GM10248 (cell line): ENCODE measurements at regions not wholly inside any gene's neighbourhood (a gene's known extent, or its start where the extent isn't known, plus 50 kb on each side); places are given as distances from the start of the nearest gene placed in this dataset.

Source experiments
- CTCF ChIA-PET: fragments of 300-600 bp; sonication (Branson Sonifier 250); formaldehyde crosslinking; extraction: SDS; loops from one replicate; lab custom pipeline; 2021; ENCODE audit warnings: antibody characterized with exemption; lab: Yijun Ruan, JAX
- POLR2A ChIA-PET: fragments of 350-650 bp; sonication (Branson Sonifier 250); formaldehyde crosslinking; extraction: SDS; loops from one replicate; lab custom pipeline; 2020; ENCODE audit warnings: antibody characterized with exemption; lab: Yijun Ruan, JAX
- DNase-seq: peaks from one replicate; pipeline ENCODE4 v3.0.0; 2012; ENCODE audit errors: extremely low spot score
- CTCF ChIP-seq: IDR thresholded peaks from 2 replicates; pipeline ENCODE4 v1.5.1; 2012; ENCODE audit warnings: mild to moderate bottlenecking, low read depth; ENCODE audit errors: extremely low read depth, missing control alignments, control extremely low read depth

- ChIA-PET POLR2A (no interaction called here), CTCF (interaction anchor here (1.1 to 2.8 kb wide), 4 partner anchors 8 to 33 kb away, joined by 3 to 8 read pairs (median 4); no protein-coding TSS in a partner anchor)
- no peak for TF ChIP-seq CTCF
- DNase-seq = no peak
These were observed 322.4 kb downstream of the ATP23 start for GRCh38 chr12:58263816-58264215.

GRCh38 chr12:58268069-58268468 lies 326.7 kb downstream of the ATP23 start:
- TF ChIP-seq CTCF = no peak
- no peak for DNase-seq
- CTCF ChIA-PET = interaction anchor here (1.3 kb wide), 1 partner anchor 13 kb away, joined by 5 read pairs; no protein-coding TSS in a partner anchor
- POLR2A ChIA-PET = no interaction called here

GRCh38 chr12:58269476-58269875 lies 328.1 kb downstream of the ATP23 start:
- DNase-seq = no peak
- ChIA-PET POLR2A (no interaction called here), CTCF (interaction anchor here (1.1 kb wide), 1 partner anchor 56 kb away, joined by 3 read pairs; no protein-coding TSS in a partner anchor)
- TF ChIP-seq CTCF = no peak

- ChIA-PET CTCF (interaction anchor here (1.1 to 1.6 kb wide), 2 partner anchors 9 to 12 kb away, joined by 3 to 4 read pairs; no protein-coding TSS in a partner anchor), POLR2A (no interaction called here)
- TF ChIP-seq CTCF = no peak
- DNase-seq = no peak
These were observed 329.8 kb downstream of the ATP23 start for GRCh38 chr12:58270966-58271705.

GRCh38 chr12:58272461-58272860 lies 331.1 kb downstream of the ATP23 start:
- POLR2A ChIA-PET = no interaction called here
- CTCF ChIA-PET = interaction anchor here (1.6 to 2.0 kb wide), 2 partner anchors 9 to 14 kb away, joined by 4 to 8 read pairs; no protein-coding TSS in a partner anchor
- TF ChIP-seq CTCF = no peak
- no peak for DNase-seq

- DNase-seq = no peak
- ChIA-PET CTCF (no interaction called here), POLR2A (no interaction called here)
- TF ChIP-seq CTCF = no peak
These were observed 335.9 kb downstream of the ATP23 start for GRCh38 chr12:58277231-58277630.
